Astrocyte (in vitro differentiated cells and primary cell): ENCODE measurements at regions not wholly inside any gene's neighbourhood (a gene's known extent, or its start where the extent isn't known, plus 50 kb on each side); places are given as distances from the start of the nearest gene placed in this dataset.

Experiments
- CTCF ChIP-seq: IDR thresholded peaks from 2 replicates; pipeline ENCODE4 v1.5.1; 2011; ENCODE audit warnings: low read depth, mild to moderate bottlenecking, inconsistent platforms, low read length, moderate library complexity; ENCODE audit not compliant: insufficient read depth
- EZH2 ChIP-seq: IDR thresholded peaks from 2 replicates; pipeline ENCODE4 v1.6.1; 2012; ENCODE audit warnings: mild to moderate bottlenecking, low read length, inconsistent platforms; ENCODE audit not compliant: insufficient read depth

GRCh38 chr5:124885490-124885889 lies 139.1 kb upstream of the ZNF608 start:
- TF ChIP-seq CTCF (no peak), EZH2 (no peak)
